GM13976 (cell line): ENCODE measurements at regions not wholly inside any gene's neighbourhood (a gene's known extent, or its start where the extent isn't known, plus 50 kb on each side); places are given as distances from the start of the nearest gene placed in this dataset.
"Not testable (repeated sequence)": the region's sequence is repeated elsewhere in the genome, so short reads cannot be mapped to it uniquely, and the experiment has no call there.

Experiments used
- DNase-seq: peaks from one replicate; pipeline ENCODE4 v3.0.0; 2012; ENCODE audit warnings: low spot score
- in situ Hi-C: fragments of 300-500 bp; cut with MboI; formaldehyde crosslinking; loops from one replicate; pipeline ENCODE4 v1.12.0; 2022; ENCODE audit warnings: low sequenced_read_pairs, mixed read lengths, inconsistent platforms; ENCODE audit not compliant: unreplicated experiment
- TF ChIP-seq, protein P1 (sequence below): IDR thresholded peaks from 2 replicates; pipeline ENCODE4 v1.5.1; 2012; ENCODE audit warnings: borderline replicate concordance, mild to moderate bottlenecking; ENCODE audit not compliant: insufficient read depth; ENCODE audit errors: extremely low read depth, missing control alignments, control extremely low read depth

DNA sequence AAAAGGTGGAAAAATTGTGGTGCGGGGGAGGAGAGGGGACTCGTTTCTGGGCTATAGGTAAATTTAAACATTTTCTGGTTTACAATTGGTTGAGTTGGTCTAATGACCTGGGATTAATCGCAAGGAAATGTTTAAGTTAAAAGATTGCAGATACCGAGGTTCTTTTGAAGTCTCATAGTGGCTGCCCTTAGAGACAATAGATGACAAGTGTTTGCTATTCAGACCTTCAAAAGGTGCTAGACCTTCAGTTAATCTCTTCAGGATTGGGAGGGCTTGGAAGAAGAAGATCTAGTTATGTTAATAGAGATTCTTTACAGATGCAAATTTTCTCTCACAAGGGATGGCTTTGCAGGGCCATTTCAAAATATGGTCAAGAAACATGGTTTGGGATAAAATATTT is 2286.1 kb upstream of the AGA start:
- DNase-seq = no peak
- in situ Hi-C loops = no loop called here
- TF ChIP-seq, protein P1, sequence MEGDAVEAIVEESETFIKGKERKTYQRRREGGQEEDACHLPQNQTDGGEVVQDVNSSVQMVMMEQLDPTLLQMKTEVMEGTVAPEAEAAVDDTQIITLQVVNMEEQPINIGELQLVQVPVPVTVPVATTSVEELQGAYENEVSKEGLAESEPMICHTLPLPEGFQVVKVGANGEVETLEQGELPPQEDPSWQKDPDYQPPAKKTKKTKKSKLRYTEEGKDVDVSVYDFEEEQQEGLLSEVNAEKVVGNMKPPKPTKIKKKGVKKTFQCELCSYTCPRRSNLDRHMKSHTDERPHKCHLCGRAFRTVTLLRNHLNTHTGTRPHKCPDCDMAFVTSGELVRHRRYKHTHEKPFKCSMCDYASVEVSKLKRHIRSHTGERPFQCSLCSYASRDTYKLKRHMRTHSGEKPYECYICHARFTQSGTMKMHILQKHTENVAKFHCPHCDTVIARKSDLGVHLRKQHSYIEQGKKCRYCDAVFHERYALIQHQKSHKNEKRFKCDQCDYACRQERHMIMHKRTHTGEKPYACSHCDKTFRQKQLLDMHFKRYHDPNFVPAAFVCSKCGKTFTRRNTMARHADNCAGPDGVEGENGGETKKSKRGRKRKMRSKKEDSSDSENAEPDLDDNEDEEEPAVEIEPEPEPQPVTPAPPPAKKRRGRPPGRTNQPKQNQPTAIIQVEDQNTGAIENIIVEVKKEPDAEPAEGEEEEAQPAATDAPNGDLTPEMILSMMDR = no peak

DNA sequence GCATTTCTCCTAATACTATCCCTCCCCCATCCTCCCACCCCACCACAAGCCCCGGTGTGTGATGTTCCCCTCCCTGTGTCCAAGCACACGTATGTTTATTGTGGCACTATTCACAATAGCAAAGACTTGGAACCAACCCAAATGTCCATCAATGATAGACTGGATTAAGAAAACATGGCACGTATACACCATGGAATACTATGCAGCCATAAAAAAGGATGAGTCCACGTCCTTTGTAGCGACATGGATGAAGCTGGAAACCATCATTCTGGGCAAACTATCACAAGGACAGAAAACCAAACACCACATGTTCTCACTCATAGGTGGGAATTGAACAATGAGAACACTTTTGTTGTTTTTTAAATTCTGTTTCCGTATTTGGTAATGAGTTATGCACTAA is 2294.6 kb upstream of the AGA start:
- DNase-seq, in situ Hi-C loops: not testable (repeated sequence)

DNA sequence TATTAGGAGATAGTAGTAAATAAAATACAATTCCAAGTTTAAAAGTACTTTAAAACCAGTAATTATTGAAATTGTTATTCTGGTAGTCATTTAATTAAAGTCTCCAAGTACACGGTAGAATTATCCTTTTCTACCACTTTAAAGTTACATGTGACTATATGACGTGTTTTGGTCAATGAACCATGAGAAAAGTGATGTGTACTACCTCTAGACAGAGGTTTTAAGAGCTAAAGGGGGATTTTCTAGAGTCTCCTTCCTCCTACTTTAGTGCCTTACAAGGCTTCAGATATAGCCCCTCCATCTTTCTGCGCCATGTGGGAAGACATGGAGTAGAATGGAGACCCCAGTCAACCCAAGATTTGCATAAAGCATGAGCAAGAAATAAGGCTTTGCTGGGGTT is 2296.6 kb upstream of the AGA start:
- in situ Hi-C loops = no loop called here
- no peak for DNase-seq
- TF ChIP-seq, protein P1 = no peak

DNA sequence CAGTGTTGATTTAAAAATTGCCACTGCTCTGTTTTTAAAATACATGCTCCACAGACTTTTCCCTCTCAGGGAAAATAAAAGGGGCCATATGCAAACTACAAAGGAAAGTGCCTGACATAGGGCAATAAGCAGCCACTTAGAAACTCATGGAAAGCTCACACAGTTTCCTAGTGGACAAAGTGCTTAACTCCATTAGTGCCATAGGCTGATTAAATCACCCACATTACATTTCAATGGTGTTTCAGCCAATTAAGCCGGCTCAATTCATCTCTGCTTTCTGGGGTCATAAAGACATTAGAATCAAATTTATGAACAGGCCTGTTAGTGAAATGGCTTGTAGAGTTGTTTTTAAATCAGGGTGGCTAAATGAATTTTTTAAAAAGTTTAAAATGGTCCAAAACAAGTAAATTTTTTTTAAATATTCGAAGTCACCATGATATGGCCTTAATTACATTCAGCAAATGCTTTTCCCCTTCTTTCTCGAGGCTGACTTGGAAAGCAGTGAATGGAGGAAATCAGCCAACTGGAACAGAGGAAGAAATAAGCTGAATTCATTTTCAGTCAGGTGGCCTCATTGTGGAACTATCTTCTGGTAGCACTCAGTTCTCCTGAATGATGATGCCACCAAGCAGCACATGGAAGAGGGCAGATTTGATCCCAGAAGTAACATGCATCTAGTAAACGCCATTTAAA is 2305.1 kb upstream of the AGA start:
- in situ Hi-C loops = no loop called here
- TF ChIP-seq, protein P1 = no peak
- no peak for DNase-seq

DNA sequence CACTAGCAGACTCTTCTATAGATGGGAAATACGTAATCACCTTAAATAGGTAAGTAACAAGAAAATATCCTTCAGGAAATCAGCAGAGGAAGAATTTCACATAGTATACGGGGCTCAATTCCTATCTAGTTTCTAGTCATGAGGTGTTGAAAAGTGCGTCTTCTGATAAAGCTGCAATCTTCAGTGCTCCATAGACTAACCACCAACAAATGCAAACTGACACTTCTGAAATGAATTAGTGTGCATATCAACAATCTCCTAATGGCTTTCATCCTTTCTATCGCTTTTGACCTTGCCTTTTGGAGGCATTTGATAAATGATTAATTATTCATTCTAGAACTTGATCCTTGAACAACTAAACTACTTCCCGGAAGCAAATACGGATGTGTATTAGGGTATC is 2306.6 kb upstream of the AGA start:
- TF ChIP-seq, protein P1 = no peak
- in situ Hi-C loops = no loop called here
- no peak for DNase-seq

DNA sequence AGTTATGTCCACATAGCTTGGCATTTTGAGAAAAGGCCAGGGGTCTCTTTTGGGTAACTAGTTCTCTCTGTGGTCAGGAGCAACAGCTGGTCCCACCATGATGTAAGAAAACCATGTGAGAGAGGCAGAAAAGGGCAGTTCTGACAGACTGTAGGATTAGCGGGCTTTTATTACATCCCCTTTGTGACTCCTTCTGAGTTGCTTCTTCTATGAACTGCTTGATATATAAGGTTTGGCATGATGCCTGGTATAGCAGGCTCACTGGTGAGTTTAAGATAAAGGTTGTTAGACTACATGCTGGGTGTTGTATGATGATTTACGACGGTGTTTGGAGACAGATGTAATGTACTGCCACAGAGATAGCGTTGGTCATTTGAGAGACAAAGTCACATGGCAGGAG is 2308.1 kb upstream of the AGA start:
- in situ Hi-C loops = no loop called here
- no peak for DNase-seq
- TF ChIP-seq, protein P1 = no peak

DNA sequence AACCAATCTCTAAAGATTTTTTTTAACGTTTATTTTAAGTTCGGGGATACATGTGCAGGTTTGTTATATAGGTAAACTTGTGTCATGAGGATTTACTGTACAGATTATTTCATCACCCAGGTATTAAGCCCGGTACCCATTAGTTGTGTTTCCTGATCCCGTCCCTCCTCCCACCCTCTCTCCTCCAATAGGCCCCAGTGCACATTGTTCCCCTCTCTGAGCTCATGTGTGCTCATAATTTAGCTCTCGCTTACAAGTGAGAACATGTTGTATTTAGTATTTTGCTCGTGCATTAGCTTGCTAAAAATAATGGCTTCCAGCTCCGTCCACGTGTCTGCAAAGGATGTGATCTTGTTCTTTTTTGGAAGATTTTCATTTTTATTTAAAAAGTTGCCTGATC is 2309.4 kb upstream of the AGA start:
- DNase-seq = no peak
- TF ChIP-seq, protein P1 = no peak
- in situ Hi-C loops = no loop called here
